CD4-positive, alpha-beta T cell treated with Interleukin-10 for 1 hour (primary cell): ENCODE measurements at regions not wholly inside any gene's neighbourhood (a gene's known extent, or its start where the extent isn't known, plus 50 kb on each side); places are given as distances from the start of the nearest gene placed in this dataset.
"Not testable (repeated sequence)": the region's sequence is repeated elsewhere in the genome, so short reads cannot be mapped to it uniquely, and the experiment has no call there.

Source experiments
- DNase-seq: peaks from one replicate; pipeline ENCODE4 v3.0.0-alpha.2; 2020

DNA sequence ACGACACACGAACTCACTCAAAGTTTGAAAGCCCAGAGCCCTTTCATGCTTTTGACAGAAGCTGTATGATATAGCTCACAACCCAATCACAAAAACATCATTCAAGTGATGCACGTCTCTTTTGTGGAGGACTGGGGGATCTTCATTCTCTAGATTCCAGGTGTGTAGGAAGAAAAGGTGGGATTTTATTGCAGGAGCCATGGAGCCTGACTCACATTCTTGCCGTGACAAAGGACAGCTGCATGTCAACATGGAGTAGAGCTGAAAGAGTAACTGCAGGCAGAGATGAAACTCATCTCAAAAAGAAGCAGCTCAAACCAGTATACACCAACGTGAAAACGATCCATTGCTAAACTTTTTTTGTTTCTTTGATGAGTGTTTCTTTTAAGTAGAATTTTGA lies 50.9 kb upstream of the PDE1A start:
- no peak for DNase-seq

GRCh38 chr2:182481676-182482075 lies 54.8 kb upstream of the PDE1A start:
- no peak for DNase-seq

DNA sequence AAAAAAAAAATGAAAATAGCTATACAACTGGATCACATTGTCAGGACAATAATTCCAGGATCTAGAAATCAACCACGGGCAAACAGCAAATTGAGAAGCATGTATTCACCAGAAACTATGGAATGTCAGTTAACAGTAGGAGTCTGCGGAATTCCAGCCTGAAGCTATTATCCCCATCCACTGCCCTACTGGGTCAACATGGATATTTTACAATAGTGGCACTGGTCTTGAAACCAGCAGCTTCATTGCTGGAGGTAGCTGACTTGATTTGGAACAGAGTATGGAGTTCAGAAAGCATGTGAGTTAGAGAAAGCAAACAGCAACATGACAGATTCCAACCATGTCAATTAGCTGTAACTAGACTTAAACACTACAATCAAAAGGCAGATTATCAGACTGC lies 55.7 kb upstream of the PDE1A start:
- no peak for DNase-seq

- no peak for DNase-seq
Observed at GRCh38 chr2:182496596-182496995, 69.8 kb upstream of the PDE1A start.

- no peak for DNase-seq
Observed at GRCh38 chr2:182499706-182500470, 73.1 kb upstream of the PDE1A start.

- no peak for DNase-seq
Observed at GRCh38 chr2:182503886-182504285, 77.0 kb upstream of the PDE1A start.

GRCh38 chr2:182504903-182505302 lies 78.1 kb upstream of the PDE1A start:
- no peak for DNase-seq

GRCh38 chr2:182506606-182507005 lies 79.8 kb upstream of the PDE1A start:
- DNase-seq: no peak

DNA sequence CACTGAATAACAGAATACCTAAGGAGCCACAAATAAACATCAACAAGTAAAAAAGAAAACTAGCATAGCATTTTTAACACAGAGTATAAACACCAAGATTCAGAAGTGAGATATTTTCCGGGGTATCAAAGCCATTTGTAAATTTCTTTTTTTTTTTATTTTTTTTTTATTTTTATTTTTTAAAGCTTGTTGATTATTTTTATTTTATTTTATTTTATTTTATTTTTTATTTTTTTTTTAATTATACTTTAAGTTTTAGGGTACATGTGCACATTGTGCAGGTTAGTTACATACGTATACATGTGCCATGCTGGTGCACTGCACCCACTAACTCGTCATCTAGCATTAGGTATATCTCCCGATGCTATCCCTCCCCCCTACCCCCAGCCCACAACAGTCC lies 81.7 kb upstream of the PDE1A start:
- DNase-seq: not testable (repeated sequence)

DNA sequence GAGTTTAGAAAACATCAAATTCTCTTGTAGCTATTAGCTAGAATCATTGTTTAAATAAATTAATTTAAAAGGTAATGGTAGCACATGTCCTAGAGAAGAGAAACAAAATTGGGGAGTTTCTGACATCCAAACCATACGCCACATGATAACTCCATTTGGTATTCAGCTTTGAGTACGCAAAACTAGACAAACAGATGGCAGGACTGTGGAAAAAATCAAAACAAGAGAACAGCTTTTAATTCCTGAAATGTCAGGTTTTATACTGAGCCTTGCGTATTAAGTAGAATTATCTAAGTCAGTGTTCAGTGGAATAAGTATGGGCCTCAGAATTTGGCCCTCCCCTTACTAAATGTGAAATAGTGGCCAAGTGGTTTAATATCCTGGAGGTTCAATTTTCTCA lies 82.4 kb upstream of the PDE1A start:
- no peak for DNase-seq

DNA sequence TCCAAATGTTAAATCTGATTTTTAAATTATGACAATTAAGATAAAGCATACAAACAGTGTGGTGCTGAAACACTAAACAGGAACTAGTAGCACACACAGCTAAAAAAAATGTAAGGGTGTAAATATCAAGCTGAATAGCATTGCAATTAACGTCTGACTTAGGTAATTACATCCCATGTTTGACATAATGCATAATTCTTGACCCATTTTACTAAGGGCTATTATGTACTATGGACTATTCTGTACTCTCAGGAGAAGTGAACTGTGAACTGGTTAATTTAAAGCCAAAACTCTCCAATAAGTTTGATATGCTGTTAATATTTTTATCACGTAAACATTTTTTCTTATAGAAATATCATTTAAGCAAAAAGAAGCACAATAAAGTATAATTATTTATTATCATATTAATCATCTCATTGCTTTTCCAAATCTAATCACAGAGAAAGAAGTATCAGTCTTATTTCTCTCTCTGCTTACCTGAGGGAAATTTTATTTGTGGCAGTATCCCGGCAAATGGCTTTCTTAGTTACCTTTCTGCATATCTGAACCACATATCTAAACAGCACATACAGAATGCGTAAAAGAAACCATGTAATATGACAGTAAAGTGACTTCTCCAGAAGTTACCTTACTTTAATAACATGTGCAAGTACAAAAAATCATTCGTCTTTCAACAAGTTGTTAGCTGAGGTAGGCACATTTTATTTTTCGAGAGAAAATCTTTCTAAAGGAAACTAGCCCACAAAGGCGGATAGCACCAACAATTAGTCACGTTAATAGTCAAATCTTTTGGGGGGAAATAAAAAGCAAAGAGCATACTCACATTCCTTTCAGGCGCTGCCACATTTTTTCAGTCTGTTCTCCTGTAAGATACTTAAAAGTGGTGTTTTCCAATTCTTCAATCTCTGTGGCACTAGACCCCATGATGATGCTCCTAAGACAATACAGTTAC lies 94.9 kb upstream of the PDE1A start:
- no peak for DNase-seq

DNA sequence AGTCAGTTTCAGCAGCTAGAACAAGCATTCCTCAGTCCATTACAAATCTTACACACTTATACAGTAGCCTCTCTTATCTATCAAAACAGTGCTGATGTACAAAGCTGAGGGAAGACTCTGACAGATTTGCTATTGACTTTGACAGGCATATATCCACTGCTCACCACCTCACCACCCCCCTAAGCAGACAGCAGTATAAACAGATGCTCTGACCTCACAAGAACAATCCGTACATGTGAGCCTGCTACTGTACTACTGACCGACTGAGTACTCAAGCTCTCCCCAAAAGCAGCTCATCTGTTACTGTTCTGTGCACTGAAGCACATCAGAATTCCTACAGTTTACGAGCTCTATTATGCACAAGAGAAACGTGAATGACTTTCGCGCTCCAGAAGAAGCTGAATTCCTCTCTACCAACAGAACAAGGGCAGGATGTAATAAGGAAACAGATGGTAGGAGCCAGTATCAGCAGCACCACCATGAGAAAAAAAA lies 95.6 kb upstream of the PDE1A start:
- DNase-seq: no peak

GRCh38 chr2:182522972-182523473 lies 96.2 kb upstream of the PDE1A start:
- DNase-seq: no peak

GRCh38 chr2:182530636-182531035 lies 103.8 kb upstream of the PDE1A start:
- no peak for DNase-seq

DNA sequence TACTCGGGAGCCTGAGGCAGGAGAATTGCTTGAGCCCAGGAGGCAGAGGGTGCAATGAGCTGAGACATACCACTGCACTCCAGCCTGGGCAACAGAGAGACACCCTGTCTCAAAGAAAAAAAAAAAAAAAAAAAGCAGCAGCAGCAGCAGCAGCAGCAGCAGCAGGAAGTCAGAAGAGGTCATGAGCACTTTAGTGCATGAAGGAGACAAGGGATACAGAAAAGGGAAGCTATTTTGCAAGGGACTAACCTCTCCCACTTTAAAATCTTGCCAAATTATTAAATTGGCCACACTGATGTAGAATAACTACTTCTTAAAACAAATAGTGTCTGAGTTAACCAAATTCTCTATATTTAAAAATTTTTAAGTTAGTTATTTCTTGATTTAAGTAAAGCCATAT lies 113.4 kb upstream of the PDE1A start:
- DNase-seq: no peak

GRCh38 chr2:182541268-182541667 lies 114.4 kb upstream of the PDE1A start:
- DNase-seq: no peak

GRCh38 chr2:182542501-182543258 lies 115.8 kb upstream of the PDE1A start:
- DNase-seq: no peak

GRCh38 chr2:182543741-182544525 lies 117.1 kb upstream of the PDE1A start:
- DNase-seq: no peak

DNA sequence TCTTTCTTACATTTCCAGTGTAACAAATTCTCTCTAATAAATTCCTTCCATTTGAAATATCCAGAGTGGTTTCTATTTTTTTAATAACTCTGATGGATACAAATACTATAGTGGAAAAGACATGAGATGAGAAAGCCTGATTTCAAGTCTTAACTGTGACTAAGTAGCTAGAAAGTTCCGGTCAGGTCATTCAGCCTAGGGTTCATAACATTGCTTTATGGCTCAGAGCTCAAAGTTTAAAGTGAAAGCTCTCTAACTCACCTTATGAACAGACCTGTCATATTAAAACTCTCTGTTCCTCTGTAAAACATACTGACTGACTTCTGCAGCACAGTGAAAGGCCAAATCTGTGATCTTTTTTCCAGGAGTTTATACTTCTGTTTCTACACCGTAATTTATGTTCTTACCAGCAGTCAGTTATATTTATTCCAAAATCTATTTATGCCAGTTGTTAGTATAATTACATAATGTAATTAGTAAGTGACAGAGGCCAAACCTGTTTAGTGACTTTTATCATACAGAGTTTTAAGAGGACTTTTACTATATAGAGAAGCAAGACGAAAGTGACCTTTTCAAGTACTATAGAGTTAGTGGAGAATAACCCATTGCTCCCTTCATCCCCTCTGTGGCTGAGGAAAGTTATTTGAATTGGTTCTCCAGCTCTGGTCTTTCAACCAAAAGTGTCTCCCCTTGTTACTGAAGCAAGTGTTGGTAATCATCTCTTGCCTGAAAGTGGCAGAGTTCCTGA lies 118.8 kb upstream of the PDE1A start:
- DNase-seq: no peak

- DNase-seq: no peak
Observed at GRCh38 chr2:182548031-182548950, 121.5 kb upstream of the PDE1A start.
